GM10266 (cell line): ENCODE measurements at regions not wholly inside any gene's neighbourhood (a gene's known extent, or its start where the extent isn't known, plus 50 kb on each side); places are given as distances from the start of the nearest gene placed in this dataset.

Experiments
- DNase-seq: peaks from one replicate; pipeline ENCODE4 v3.0.0; 2012; ENCODE audit errors: extremely low spot score
- CTCF ChIP-seq: IDR thresholded peaks from 2 replicates; pipeline ENCODE4 v1.5.1; 2012; ENCODE audit warnings: mild to moderate bottlenecking, low read depth; ENCODE audit not compliant: control insufficient read depth, insufficient read depth; ENCODE audit errors: missing control alignments

GRCh38 chr4:38254825-38255224, 294.6 kb downstream of the PTTG2 start:
- no peak for DNase-seq
- no peak for TF ChIP-seq CTCF

- DNase-seq, result no peak
- no peak for TF ChIP-seq CTCF
These were observed 295.4 kb downstream of the PTTG2 start for GRCh38 chr4:38255572-38255971.

- TF ChIP-seq CTCF, result no peak
- DNase-seq, result peak; percentile 20
These were observed 306.4 kb downstream of the PTTG2 start for GRCh38 chr4:38266616-38267015.

GRCh38 chr4:38268108-38268820, 308.1 kb downstream of the PTTG2 start:
- no peak for DNase-seq
- no peak for TF ChIP-seq CTCF

GRCh38 chr4:38268837-38269236, 308.6 kb downstream of the PTTG2 start:
- TF ChIP-seq CTCF, result no peak
- DNase-seq, result no peak

GRCh38 chr4:38273407-38273806, 313.2 kb downstream of the PTTG2 start:
- no peak for DNase-seq
- no peak for TF ChIP-seq CTCF

- no peak for TF ChIP-seq CTCF
- DNase-seq, result no peak
These were observed 315.3 kb downstream of the PTTG2 start for GRCh38 chr4:38275331-38276100.
